Left lung (tissue), 4 donors: ENCODE measurements at regions not wholly inside any gene's neighbourhood (a gene's known extent, or its start where the extent isn't known, plus 50 kb on each side); places are given as distances from the start of the nearest gene placed in this dataset.

Source experiments
- ATAC-seq: fragments of 200-7000 bp; cut with Tn5 transposase; one replicate; pipeline ENCODE4 v1.9.1; 2020; ENCODE audit warnings: moderate library complexity
- DNase-seq, 4 donors: peaks; one replicate each; pipeline ENCODE4 v3.0.0-alpha.2; 2013 to 2020
- H3K27ac ChIP-seq, 2 donors: fragments of 200-600 bp; sonication (generic) in 1 of 2; one replicate each; pipeline versions ENCODE4 v1.5.0 to v1.8.0; 2020 to 2021
- H3K27me3 ChIP-seq, 2 donors: fragments of 200-600 bp; sonication (generic) in 1 of 2; one replicate each; pipeline versions ENCODE4 v1.5.0 to v1.8.0; 2020 to 2021
- H3K36me3 ChIP-seq, 2 donors: fragments of 200-600 bp; sonication (generic) in 1 of 2; one replicate each; pipeline versions ENCODE4 v1.5.0 to v1.8.0; 2020 to 2021
- H3K4me1 ChIP-seq, 2 donors: fragments of 200-600 bp; one replicate each; pipeline ENCODE4 v1.8.0; 2021
- H3K4me3 ChIP-seq, 2 donors: fragments of 200-600 bp; sonication (generic) in 1 of 2; one replicate each; pipeline versions ENCODE4 v1.5.0 to v1.8.0; 2020 to 2021; ENCODE audit warnings: mild to moderate bottlenecking in 1 of 2
- H3K9me3 ChIP-seq, 2 donors: fragments of 200-600 bp; sonication (generic) in 1 of 2; one replicate each; pipeline versions ENCODE4 v1.5.0 to v1.8.0; 2020 to 2021
- intact Hi-C, 2 donors: fragments of 100-400 bp; cut with DNase I; formaldehyde crosslinking; loops; one replicate each; pipeline versions ENCODE4 v1.11.2 to v1.14.2; 2022
- TF ChIP-seq, protein P1 (sequence below), 2 donors: fragments of 200-600 bp; sonication (generic) in 1 of 2; IDR thresholded peaks; one replicate each; pipeline versions ENCODE4 v1.5.0 to v1.8.0; 2021; ENCODE audit warnings: antibody characterized with exemption in 2 of 2
- donor health status: DM: no; HTN: yes; CAD: no.
- donor health status: DM: no; HTN: no; CAD: no.

- TF ChIP-seq, protein P1, sequence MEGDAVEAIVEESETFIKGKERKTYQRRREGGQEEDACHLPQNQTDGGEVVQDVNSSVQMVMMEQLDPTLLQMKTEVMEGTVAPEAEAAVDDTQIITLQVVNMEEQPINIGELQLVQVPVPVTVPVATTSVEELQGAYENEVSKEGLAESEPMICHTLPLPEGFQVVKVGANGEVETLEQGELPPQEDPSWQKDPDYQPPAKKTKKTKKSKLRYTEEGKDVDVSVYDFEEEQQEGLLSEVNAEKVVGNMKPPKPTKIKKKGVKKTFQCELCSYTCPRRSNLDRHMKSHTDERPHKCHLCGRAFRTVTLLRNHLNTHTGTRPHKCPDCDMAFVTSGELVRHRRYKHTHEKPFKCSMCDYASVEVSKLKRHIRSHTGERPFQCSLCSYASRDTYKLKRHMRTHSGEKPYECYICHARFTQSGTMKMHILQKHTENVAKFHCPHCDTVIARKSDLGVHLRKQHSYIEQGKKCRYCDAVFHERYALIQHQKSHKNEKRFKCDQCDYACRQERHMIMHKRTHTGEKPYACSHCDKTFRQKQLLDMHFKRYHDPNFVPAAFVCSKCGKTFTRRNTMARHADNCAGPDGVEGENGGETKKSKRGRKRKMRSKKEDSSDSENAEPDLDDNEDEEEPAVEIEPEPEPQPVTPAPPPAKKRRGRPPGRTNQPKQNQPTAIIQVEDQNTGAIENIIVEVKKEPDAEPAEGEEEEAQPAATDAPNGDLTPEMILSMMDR (IDR thresholded peaks at IDR 0.05): no peak
- Histone ChIP-seq H3K9me3 (no peaks in the 10 kb centered on the region), H3K27me3 (peaks cover 0 to 17% of the 10 kb centered on the region in 2 donors), H3K27ac (no peak overlapping the region), H3K36me3 (no peaks in the 10 kb centered on the region), H3K4me1 (no peaks in the 10 kb centered on the region), H3K4me3 (no peak overlapping the region)
- intact Hi-C loops: no loop called here
- ATAC-seq (no peak), DNase-seq (no peak)
Observed at GRCh38 chr10:131480066-131480465, 168.5 kb upstream of the TCERG1L start.

GRCh38 chr10:131480861-131481260, 169.3 kb upstream of the TCERG1L start:
- TF ChIP-seq, protein P1 (IDR thresholded peaks at IDR 0.05): no peak
- no peaks in the 10 kb centered on the region for H3K9me3 ChIP-seq

DNA sequence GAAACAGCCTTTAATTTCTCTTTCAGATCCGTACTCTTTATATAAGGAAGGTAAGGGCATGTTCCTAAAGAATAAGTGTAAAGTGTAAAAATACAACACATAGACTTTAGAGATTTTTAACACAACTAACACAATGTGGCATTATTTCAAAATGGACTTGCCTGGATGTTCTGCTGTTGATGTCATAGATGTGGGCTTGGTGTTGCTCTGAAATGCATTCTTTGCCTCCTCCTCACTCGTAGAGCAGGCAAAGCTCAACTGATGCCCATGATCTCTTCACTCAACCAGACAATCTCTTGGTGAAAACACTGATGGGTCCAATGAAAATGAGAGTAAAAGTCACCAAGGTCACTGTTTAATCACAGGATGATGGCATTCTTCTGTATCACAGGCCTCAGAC, 174.2 kb upstream of the TCERG1L start:
- no peak for DNase-seq
- intact Hi-C loops: no loop called here
- H3K9me3 ChIP-seq: no peaks in the 10 kb centered on the region
- H3K36me3 ChIP-seq: no peaks in the 10 kb centered on the region
- H3K4me3 ChIP-seq: no peak overlapping the region
- no peak overlapping the region for H3K27ac ChIP-seq
- no peak for ATAC-seq
- no peaks in the 10 kb centered on the region for H3K4me1 ChIP-seq
- peaks cover 0 to 6% of the 10 kb centered on the region in 2 donors for H3K27me3 ChIP-seq
- TF ChIP-seq, protein P1 (IDR thresholded peaks at IDR 0.05): no peak

More at GRCh38 chr10:131480861-131481260, 169.3 kb upstream of the TCERG1L start:
- H3K4me3 ChIP-seq: no peak overlapping the region
- H3K36me3 ChIP-seq: no peaks in the 10 kb centered on the region
- DNase-seq (no peak), ATAC-seq (no peak)
- H3K4me1 ChIP-seq: no peaks in the 10 kb centered on the region
- intact Hi-C loops: no loop called here
- no peak overlapping the region for H3K27ac ChIP-seq
- peaks cover 0 to 17% of the 10 kb centered on the region in 2 donors for H3K27me3 ChIP-seq

GRCh38 chr10:131487822-131488221, 176.3 kb upstream of the TCERG1L start:
- no peaks in the 10 kb centered on the region for H3K27me3 ChIP-seq
- intact Hi-C loops: no loop called here
- no peak overlapping the region for H3K4me3 ChIP-seq
- TF ChIP-seq, protein P1 (IDR thresholded peaks at IDR 0.05): no peak
- H3K9me3 ChIP-seq: no peaks in the 10 kb centered on the region
- no peak for DNase-seq
- no peak for ATAC-seq
- no peaks in the 10 kb centered on the region for H3K36me3 ChIP-seq
- no peak overlapping the region for H3K27ac ChIP-seq
- no peaks in the 10 kb centered on the region for H3K4me1 ChIP-seq

- DNase-seq (no peak), ATAC-seq (no peak)
- Histone ChIP-seq H3K27ac (no peak overlapping the region), H3K36me3 (no peaks in the 10 kb centered on the region), H3K4me3 (no peak overlapping the region), H3K4me1 (no peaks in the 10 kb centered on the region), H3K9me3 (no peaks in the 10 kb centered on the region), H3K27me3 (no peaks in the 10 kb centered on the region)
- TF ChIP-seq, protein P1 (IDR thresholded peaks at IDR 0.05): no peak
- intact Hi-C loops: no loop called here
Observed at GRCh38 chr10:131490991-131491594, 179.6 kb upstream of the TCERG1L start.
